ENCODE measurements at regions not wholly inside any gene's neighbourhood (a gene's known extent, or its start where the extent isn't known, plus 50 kb on each side); places are given as distances from the start of the nearest gene placed in this dataset.

GRCh38 chr14:81831128-81831820 lies 297.6 kb upstream of the SEL1L start:
- no peak for DNase-seq (ENCODE audit: low spot score)

GRCh38 chr14:81834308-81834707 lies 300.7 kb upstream of the SEL1L start:
- no peak for DNase-seq (ENCODE audit: low spot score)

- no peak for DNase-seq (ENCODE audit: low spot score)
Measured at GRCh38 chr14:81837304-81837703, 303.7 kb upstream of the SEL1L start.

GRCh38 chr14:81839056-81839455 lies 305.4 kb upstream of the SEL1L start:
- no peak for DNase-seq (ENCODE audit: low spot score)

GRCh38 chr14:81841346-81841745 lies 307.7 kb upstream of the SEL1L start:
- DNase-seq (ENCODE audit: low spot score), result no peak

- DNase-seq (ENCODE audit: low spot score), result no peak
Measured at GRCh38 chr14:81849714-81850113, 316.1 kb upstream of the SEL1L start.

GRCh38 chr14:81855007-81855406 lies 321.4 kb upstream of the SEL1L start:
- no peak for DNase-seq (ENCODE audit: low spot score)

GRCh38 chr14:81859046-81859445 lies 325.4 kb upstream of the SEL1L start:
- DNase-seq (ENCODE audit: low spot score), result no peak

- no peak for DNase-seq (ENCODE audit: low spot score)
Measured at GRCh38 chr14:81868172-81868571, 334.5 kb upstream of the SEL1L start.

- no peak for DNase-seq (ENCODE audit: low spot score)
Measured at GRCh38 chr14:81871706-81872105, 338.1 kb upstream of the SEL1L start.

- no peak for DNase-seq (ENCODE audit: low spot score)
Measured at GRCh38 chr14:81884382-81884781, 350.7 kb upstream of the SEL1L start.

- no peak for DNase-seq (ENCODE audit: low spot score)
Measured at GRCh38 chr14:81886588-81886987, 352.9 kb upstream of the SEL1L start.

GRCh38 chr14:81889529-81889928 lies 355.9 kb upstream of the SEL1L start:
- DNase-seq (ENCODE audit: low spot score), result no peak

GRCh38 chr14:81890020-81890419 lies 356.4 kb upstream of the SEL1L start:
- DNase-seq (ENCODE audit: low spot score), result no peak

GRCh38 chr14:81903477-81903876 lies 369.8 kb upstream of the SEL1L start:
- DNase-seq (ENCODE audit: low spot score), result no peak

- DNase-seq (ENCODE audit: low spot score), result no peak
Measured at GRCh38 chr14:81927070-81927469, 393.4 kb upstream of the SEL1L start.

- DNase-seq (ENCODE audit: low spot score), result no peak
Measured at GRCh38 chr14:81931828-81932227, 398.2 kb upstream of the SEL1L start.

- no peak for DNase-seq (ENCODE audit: low spot score)
Measured at GRCh38 chr14:81936348-81936747, 402.7 kb upstream of the SEL1L start.

GRCh38 chr14:81936902-81937301 lies 403.2 kb upstream of the SEL1L start:
- DNase-seq (ENCODE audit: low spot score), result no peak

- DNase-seq (ENCODE audit: low spot score), result no peak
Measured at GRCh38 chr14:81938341-81938740, 404.7 kb upstream of the SEL1L start.

GRCh38 chr14:81940651-81941050 lies 407.0 kb upstream of the SEL1L start:
- DNase-seq (ENCODE audit: low spot score), result no peak

GRCh38 chr14:81942071-81942470 lies 408.4 kb upstream of the SEL1L start:
- no peak for DNase-seq (ENCODE audit: low spot score)

- no peak for DNase-seq (ENCODE audit: low spot score)
Measured at GRCh38 chr14:81946375-81946774, 412.7 kb upstream of the SEL1L start.

Data from H4 (cell line).